Adrenal gland (tissue), 9 donors: ENCODE measurements at regions not wholly inside any gene's neighbourhood (a gene's known extent, or its start where the extent isn't known, plus 50 kb on each side); places are given as distances from the start of the nearest gene placed in this dataset.

ENCODE experiments used
- DNase-seq, 7 donors: peaks; one replicate each; pipeline ENCODE4 v3.0.0-alpha.2; 2019 to 2020
- H3K27ac ChIP-seq, 5 donors: fragments of 200-600 bp; sonication (generic) in 4 of 5; 1 replicate in 3 of 5; 2 replicates in 2 of 5; pipeline versions ENCODE4 v1.5.1 to v1.8.0; 2016 to 2020; ENCODE audit warnings: mild to moderate bottlenecking in 1 of 5
- H3K27me3 ChIP-seq: fragments of 200-600 bp; 2 replicates; pipeline ENCODE4 v1.8.0; 2021
- H3K36me3 ChIP-seq, 2 donors: fragments of 200-600 bp; replicated peaks in 1 of 2; 1 replicate in 1 of 2; 2 replicates in 1 of 2; pipeline versions ENCODE4 v1.5.1 to v1.8.0; 2018 to 2022
- H3K4me1 ChIP-seq, 2 donors: fragments of 200-600 bp; replicated peaks in 1 of 2; 1 replicate in 1 of 2; 2 replicates in 1 of 2; pipeline versions ENCODE4 v1.5.1 to v1.8.0; 2018 to 2021
- H3K4me3 ChIP-seq, 4 donors: fragments of 200-600 bp; sonication (generic) in 3 of 4; one replicate each; pipeline ENCODE4 v1.5.1; 2016 to 2018
- H3K9me3 ChIP-seq, 3 donors: fragments of 200-600 bp; sonication (generic) in 1 of 3; replicated peaks in 1 of 3; 1 replicate in 2 of 3; 2 replicates in 1 of 3; pipeline versions ENCODE4 v1.5.1 to v1.8.0; 2016 to 2021
- CTCF ChIP-seq, 6 experiments: fragments of 450-650 bp in 4 of 6; fragments of 200-600 bp in 2 of 6; sonication (generic) in 1 of 6; IDR thresholded peaks; 1 replicate in 5 of 6; 2 replicates in 1 of 6; pipeline versions ENCODE4 v1.5.1 to v1.8.0; 2016 to 2021; ENCODE audit warnings: antibody characterized with exemption in 6 of 6, mild to moderate bottlenecking in 2 of 6, moderate library complexity in 1 of 6
- POLR2A ChIP-seq, 2 donors: fragments of 450-650 bp; IDR thresholded peaks; one replicate each; pipeline ENCODE4 v1.6.1; 2017; ENCODE audit warnings: antibody characterized with exemption in 2 of 2, mild to moderate bottlenecking in 2 of 2, moderate library complexity in 1 of 2
- WGBS, 4 donors: extraction: QIAGEN DNeasy Blood & Tissue Kit in 2 of 4; methylation state at CpG; one replicate each; pipeline versions ENCODE4 v1.1.5 to v1.1.7; 2013 to 2017; 5-methylcytosine and 5-hydroxymethylcytosine counted together
- intact Hi-C, 2 donors: fragments of 100-400 bp; cut with DNase I; formaldehyde crosslinking; loops; one replicate each; pipeline versions ENCODE4 v1.14.1 to v1.15.0; 2022 to 2023
- donor health status: healthy with polysubstance abuse.
- donor health status: Bipolar disorder and iron deficiency.
- donor health status: DM: yes; HTN: yes; CAD: no.
- donor health status: DM: no; HTN: no; CAD: no.
- donor health status: DM: no; HTN: no; CAD: no.

GRCh38 chr4:165654556-165654955 lies 218.5 kb upstream of the TLL1 start:
- intact Hi-C loops: no loop called here
- WGBS, 4 donors: 24 to 87% (median 80%) methylated on average over 2 of the region's 2 CpGs
- TF ChIP-seq POLR2A (IDR thresholded peaks at IDR 0.05): no peak
- TF ChIP-seq CTCF (IDR thresholded peaks at IDR 0.05): no peak
- H3K9me3 ChIP-seq: no peaks in the 10 kb centered on the region
- H3K4me3 ChIP-seq: no peak overlapping the region
- H3K27me3 ChIP-seq: no peaks in the 10 kb centered on the region
- no peak for DNase-seq
- H3K36me3 ChIP-seq: no peaks in the 10 kb centered on the region
- no peaks in the 10 kb centered on the region for H3K4me1 ChIP-seq
- H3K27ac ChIP-seq: no peak overlapping the region

- 29 to 46% (median 36%) methylated on average over 1 of the region's 1 CpG for WGBS, 4 donors
- Histone ChIP-seq H3K4me3 (no peak overlapping the region), H3K27ac (no peak overlapping the region), H3K27me3 (no peaks in the 10 kb centered on the region), H3K4me1 (no peaks in the 10 kb centered on the region), H3K9me3 (no peaks in the 10 kb centered on the region), H3K36me3 (no peaks in the 10 kb centered on the region)
- TF ChIP-seq CTCF (IDR thresholded peaks at IDR 0.05): no peak
- no peak for TF ChIP-seq POLR2A (IDR thresholded peaks at IDR 0.05)
- intact Hi-C loops: no loop called here
- DNase-seq: no peak
These were observed 216.6 kb upstream of the TLL1 start for GRCh38 chr4:165656399-165656798.

- 44 to 63% (median 50%) methylated on average over 4 of the region's 4 CpGs for WGBS, 4 donors
- H3K27me3 ChIP-seq: no peaks in the 10 kb centered on the region
- no peak overlapping the region for H3K4me3 ChIP-seq
- no peaks in the 10 kb centered on the region for H3K9me3 ChIP-seq
- no peak for DNase-seq
- intact Hi-C loops: no loop called here
- no peaks in the 10 kb centered on the region for H3K4me1 ChIP-seq
- H3K27ac ChIP-seq: no peak overlapping the region
- TF ChIP-seq CTCF (IDR thresholded peaks at IDR 0.05) (no peak), POLR2A (IDR thresholded peaks at IDR 0.05) (no peak)
- H3K36me3 ChIP-seq: no peaks in the 10 kb centered on the region
These were observed 216.1 kb upstream of the TLL1 start for GRCh38 chr4:165656829-165657490.

- no peaks in the 10 kb centered on the region for H3K36me3 ChIP-seq
- H3K4me3 ChIP-seq: no peak overlapping the region
- H3K9me3 ChIP-seq: no peaks in the 10 kb centered on the region
- H3K27me3 ChIP-seq: no peaks in the 10 kb centered on the region
- 62 to 75% (median 63%) methylated on average over 2 of the region's 2 CpGs for WGBS, 4 donors
- H3K27ac ChIP-seq: no peak overlapping the region
- no peaks in the 10 kb centered on the region for H3K4me1 ChIP-seq
- no peak for DNase-seq
- intact Hi-C loops: no loop called here
- TF ChIP-seq POLR2A (IDR thresholded peaks at IDR 0.05) (no peak), CTCF (IDR thresholded peaks at IDR 0.05) (no peak)
These were observed 210.7 kb upstream of the TLL1 start for GRCh38 chr4:165662341-165662740.
